ENCODE measurements at regions not wholly inside any gene's neighbourhood (a gene's known extent, or its start where the extent isn't known, plus 50 kb on each side); places are given as distances from the start of the nearest gene placed in this dataset.
"Not testable (repeated sequence)": the region's sequence is repeated elsewhere in the genome, so short reads cannot be mapped to it uniquely, and the experiment has no call there.

DNA sequence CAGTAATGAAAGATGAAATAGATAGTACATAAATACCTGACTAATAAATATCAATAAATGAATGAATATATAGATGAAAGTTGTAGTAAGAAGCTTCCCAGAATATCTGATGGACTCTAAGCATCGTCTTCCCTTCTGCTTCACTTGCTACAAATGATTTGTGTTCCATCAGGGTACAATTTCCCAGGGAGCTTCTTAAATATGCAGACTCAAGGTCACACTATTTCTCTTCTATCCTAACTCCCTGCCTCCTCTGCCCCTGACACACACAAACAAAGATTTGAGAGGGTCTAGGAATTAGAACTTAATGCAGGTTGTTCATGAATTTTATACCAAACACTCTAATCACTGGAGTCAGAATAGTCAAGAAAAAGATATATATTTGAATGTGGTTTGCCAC lies 415.9 kb upstream of the TMPRSS15 start:
- DNase-seq = no peak

DNA sequence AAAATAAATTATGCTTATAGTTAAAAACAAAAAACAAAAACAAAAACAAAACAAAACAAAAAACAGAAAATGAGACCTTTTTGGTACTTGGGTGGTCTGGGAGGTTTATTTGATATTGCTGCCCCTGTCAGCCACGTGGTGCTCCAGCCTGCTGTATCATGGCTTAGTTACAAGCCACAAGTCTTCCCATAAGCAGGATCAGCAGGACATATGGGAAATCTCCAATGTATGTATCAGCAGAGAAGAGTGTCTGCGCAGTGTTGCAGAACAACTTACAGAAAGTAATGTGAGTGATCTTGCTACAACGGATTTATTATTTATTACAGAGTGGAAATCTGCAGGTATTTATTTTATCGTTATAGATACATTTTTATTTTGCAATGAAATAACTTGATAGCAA lies 423.0 kb upstream of the TMPRSS15 start:
- DNase-seq = no peak

DNA sequence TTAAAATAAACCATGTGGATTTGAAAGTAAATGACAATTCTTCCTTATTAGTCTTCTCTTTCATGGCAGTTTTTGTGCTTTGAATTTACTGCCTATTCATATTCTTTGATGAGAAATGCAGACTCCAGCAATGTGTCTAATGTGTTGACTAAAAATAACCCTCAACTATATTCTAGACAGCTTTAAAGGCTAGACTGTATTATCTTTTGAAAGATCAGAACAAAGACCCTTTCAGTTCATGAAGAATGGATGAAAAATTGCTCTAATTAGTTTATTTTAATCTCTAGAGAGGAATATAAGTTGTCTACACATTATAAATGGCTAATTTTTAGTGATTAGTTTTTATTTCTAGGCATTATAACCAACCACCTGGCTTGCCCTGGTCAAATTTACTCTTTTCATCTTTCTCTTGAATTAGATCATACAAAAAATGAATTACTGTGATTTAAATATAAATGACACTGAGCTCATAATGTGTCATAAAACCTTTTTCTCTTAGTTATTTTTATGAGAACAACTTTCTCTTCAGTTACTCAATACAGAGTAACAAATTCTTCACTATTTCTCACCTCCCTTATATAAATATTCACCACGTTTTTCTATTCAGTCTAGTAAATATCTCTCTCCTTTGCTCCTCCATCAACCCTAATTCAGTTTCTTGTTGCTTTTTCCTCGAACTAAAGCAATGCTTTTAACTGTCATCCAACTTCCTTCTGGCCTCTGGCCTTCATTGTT lies 428.5 kb upstream of the TMPRSS15 start:
- no peak for DNase-seq

DNA sequence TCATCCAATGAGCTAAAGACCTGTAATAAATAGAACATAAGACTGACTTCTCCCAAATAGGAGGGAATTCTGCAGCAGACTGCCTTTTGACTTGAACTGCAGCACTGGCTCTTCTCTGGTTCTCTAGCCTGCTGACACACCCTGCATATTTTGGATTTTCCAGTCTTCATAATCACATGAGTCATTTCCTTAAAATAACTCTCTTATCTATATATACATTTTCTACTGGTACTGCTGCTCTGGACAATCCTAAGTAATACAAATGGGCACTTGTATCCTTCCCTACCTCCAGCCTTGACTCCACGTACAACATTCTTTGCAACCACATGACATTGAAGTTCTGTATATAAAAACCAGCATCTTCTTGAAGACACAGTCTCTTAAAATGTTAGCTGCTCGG lies 429.4 kb upstream of the TMPRSS15 start:
- no peak for DNase-seq

DNA sequence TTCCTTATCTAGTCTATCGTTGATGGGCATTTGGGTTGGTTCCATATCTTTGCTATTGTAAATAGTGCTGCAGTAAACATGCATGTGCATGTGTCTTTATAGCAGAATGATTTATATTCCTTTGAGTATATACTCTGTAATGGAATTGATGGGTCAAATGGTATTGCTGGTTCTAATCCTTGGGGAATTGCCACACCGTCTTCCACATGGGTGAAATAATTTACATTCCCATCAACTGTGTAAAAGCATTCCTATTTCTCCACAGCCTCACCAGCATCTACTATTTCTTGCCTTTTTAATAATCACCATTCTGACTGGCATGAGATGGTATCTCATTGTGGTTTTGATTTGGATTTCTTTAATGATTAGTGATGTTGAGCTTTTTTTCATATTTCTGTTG lies 430.5 kb upstream of the TMPRSS15 start:
- DNase-seq = not testable (repeated sequence)

DNA sequence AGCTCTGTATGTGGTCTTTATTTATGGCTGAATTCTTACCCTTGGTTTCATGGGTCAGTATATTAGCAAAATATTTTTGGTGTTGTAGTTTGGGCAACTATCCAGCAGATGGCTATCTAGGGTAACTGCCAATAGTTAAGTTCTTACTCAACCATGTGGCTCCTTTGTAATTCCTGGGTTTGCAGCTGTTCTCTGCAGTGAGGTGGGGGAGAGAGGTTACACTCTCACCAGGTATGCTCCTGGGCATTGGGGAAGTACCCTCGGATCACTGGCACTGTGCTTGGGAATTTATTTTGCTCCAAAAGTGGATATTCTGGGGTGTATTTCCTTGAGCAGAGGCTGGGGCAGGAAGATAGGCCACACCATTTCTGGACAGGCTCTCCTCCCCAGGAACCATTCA lies 436.7 kb upstream of the TMPRSS15 start:
- no peak for DNase-seq

DNA sequence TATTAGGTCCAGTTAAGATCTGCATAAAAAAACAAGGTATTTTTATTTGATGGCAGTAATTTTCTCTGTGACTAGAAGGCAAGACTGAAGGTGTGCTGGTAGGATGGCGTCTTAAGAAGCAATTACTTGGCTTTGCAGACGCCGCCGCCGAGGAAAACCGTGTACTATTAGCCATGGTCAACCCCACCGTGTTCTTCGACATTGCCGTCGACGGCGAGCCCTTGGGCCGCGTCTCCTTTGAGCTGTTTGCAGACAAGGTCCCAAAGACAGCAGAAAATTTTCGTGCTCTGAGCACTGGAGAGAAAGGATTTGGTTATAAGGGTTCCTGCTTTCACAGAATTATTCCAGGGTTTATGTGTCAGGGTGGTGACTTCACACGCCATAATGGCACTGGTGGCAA lies 454.0 kb upstream of the TMPRSS15 start:
- DNase-seq = not testable (repeated sequence)

DNA sequence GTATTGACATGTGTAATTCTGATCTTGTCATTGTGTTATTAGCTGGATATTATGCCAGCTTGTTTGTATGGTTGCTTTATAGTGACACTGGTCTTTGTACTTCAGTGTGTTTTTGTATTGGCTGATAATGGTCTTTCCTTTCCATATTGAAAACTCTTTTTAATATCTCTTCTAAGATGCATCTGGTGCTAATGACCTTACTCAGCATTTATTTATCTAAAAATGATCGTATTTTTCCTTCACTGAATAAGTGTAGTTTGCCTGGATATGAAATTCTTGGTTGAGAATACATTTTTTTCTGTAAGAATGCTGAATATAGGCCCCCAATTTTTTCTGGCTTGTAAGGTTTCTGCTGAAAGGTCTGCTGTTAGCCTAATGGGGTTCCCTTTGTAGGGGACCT lies 465.5 kb upstream of the TMPRSS15 start:
- DNase-seq = no peak

DNA sequence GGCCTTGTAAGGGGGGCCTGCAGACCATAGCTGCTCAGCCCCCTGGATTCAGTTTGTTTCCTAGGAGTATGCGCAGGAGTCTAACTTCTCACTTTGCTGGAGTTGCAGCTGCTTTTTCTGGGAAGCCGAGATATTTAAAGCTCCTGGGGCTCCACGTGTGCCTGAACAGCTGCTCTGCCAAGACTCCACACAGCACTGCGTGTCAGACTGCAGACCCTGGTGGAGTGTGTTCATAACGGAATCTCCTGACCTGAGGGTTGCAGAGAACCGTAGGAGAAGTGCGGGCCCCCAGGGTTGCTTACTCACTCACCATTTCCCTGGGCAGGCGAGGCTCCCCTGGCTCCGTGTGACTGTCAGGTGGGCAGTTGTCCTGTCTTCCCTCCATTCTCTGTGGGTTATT lies 474.3 kb upstream of the TMPRSS15 start:
- DNase-seq = no peak

DNA sequence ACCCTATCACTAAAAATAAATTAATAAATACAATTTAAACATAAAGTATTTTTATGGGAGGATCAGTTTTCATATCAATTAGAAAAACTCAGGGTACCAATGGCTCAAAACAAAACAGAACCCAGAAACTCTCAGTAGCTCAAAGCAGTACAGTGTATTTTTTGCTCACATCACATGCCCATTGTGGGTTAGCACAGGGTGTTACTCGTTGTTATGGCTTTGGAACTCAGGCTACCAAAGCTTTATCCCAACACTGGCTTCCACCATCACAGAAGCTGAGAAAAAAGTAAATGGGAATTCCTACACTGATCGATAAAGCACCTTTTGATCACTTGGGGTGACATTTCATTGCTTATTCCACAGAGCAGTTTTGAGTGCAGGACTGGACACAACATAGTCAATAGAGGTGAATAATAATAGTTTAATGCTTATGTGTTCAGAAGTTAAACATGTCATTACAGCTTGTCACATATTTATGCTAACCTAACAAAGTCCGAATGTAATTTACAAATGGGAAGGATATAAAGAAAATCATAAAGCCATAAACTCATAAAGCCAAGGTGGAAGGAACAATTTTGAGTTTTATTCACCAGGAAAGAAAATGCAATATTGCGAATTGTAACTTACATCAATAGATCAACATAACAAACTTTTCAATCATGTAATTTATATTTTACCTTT lies 484.5 kb upstream of the TMPRSS15 start:
- no peak for DNase-seq

DNA sequence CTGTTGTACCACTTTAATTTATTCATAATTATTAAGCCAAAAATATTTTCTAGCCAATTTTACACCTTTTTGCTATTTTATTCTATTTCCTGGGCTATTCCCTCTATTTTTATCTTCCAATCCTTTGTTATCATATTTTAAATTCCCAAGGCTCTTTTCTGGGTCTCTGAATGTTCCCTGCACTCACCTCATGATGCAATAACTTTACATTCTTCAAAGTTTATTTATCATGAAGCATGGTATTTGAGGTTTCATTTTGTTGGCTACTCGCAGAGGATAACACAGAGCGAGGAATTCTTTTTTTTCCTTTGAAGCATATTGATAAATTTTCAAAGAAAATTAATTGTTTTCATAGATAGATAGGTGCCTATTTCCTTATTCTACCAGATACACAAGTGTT lies 489.8 kb upstream of the TMPRSS15 start:
- no peak for DNase-seq

DNA sequence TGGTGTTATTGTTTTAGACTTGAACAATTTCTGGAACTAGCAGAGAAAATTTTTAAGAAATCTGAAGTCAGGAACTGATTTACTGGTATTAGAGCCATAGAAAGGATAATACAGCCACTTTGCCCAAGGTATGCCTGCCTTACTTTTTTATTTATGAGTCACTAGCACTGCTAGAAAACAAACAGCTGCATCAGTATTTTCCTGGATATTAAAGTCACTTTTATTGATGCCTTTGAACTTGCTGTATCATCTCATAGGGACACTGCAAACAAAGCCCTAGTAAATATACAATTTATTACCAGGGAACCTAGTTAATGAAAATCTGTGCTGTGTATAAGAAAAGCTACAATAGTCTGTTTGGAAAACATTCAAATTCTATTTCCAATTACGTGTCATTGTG lies 490.8 kb upstream of the TMPRSS15 start:
- DNase-seq = no peak

DNA sequence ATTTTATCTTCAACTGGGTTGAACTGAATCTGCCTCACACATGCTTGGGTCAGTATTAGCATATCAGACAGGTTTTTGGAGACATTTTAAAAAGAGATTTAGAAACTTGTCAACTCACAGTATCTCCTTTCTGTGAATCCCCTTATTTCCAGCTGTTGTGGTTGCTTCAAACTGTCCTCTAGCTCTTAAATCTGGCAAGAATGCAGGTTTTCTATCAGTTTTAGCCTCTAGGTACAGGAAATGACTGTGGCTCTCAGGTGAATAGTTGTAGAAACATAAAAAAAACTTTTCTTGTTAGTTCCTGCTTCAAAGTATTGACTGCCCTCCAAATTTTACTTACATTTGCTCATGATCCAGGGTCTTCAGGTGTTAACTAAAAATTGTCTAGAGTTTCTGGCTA lies 495.7 kb upstream of the TMPRSS15 start:
- no peak for DNase-seq

DNA sequence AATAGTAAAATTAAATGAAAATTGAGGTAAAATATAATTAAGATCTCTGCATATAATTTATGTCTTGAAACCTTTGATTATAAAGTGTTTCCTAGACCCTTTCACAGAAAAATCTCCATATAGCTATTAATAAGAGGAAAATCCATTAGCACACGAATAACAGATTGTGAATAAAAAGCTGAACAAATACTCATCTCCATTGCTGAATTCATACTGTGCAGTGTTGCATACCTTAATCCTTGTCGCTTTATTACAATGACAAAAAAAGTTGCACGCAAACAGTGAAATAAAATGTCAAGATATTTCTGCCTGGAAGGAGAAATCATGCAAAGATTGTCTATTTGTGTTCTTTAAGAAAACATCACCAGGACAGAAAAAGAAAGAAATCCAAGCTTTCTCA lies 499.1 kb upstream of the TMPRSS15 start:
- DNase-seq = no peak

DNA sequence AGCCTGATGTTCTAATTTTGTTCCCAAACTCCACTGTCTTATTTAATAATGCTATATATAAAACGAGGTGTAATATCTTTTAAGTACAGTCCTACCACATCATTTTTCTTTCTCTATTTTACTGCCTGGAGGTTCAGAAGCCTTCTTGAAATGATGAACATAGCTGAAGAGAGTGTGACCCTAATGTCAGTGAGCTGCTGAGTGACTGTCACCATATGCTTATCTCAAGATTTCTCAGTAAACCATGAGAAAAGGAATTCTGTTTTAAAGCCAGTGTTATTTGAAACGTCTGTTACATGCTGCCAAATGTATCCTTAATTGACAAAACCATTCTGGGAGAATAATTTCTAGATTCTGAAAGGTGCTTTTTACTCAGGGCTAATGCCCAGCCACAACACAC lies 503.5 kb upstream of the TMPRSS15 start:
- DNase-seq = no peak

DNA sequence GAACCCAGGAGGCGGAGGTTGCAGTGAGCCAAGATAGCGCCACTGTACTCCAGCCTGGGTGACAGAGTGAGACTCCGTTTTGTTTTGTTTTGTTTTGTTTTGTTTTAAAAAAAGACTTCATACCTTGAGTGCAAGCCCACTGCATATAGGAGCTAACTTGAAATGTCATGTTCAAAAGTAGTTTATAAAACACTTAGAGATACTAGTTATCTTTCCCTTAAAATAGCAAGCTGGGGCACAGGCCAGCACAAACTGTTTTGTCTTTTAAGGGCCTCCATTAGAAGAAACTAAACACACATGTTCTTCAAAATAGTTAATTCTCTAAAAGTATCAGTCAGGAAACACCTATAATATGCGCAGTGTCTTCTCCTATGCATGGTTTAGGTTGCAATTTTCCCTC lies 505.1 kb upstream of the TMPRSS15 start:
- DNase-seq = no peak

DNA sequence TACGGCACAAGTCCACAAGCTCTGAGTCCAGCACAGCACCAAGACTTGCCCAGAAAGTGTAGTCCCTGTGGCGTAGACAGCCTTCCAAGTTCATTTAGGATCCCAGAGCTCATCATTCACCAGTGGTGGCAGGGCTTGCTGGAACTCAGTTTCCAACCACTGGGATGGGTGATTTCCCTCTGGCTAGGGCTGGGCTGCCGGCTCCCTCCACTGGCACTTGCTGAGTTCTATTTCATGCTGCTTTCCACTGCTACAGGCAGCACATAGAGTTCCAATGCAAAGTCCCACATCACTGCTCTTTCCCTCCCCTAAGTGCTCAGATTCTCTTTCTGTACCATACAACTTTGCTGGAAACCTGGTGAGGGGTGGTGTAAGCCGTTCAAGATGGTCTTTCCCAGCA lies 510.3 kb upstream of the TMPRSS15 start:
- DNase-seq = no peak

DNA sequence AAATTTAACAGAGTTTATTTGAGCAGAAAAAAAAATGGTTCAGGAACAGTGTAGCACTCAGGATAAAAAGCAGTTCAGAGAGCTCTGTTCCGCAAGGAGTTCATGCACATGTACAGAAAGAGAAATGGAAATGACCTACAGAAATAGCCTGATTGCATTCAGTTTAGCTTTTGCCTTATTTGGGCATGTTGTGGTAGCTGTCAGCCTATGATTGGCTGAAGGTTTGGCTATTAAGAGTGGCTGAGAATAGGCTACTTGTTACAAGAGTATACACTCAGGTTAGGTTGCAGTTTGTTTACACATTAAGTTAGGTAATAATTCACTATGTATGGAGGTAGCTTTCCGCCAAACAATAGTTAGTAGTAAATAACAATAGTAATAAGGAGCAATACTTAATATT lies 511.0 kb upstream of the TMPRSS15 start:
- DNase-seq = no peak

DNA sequence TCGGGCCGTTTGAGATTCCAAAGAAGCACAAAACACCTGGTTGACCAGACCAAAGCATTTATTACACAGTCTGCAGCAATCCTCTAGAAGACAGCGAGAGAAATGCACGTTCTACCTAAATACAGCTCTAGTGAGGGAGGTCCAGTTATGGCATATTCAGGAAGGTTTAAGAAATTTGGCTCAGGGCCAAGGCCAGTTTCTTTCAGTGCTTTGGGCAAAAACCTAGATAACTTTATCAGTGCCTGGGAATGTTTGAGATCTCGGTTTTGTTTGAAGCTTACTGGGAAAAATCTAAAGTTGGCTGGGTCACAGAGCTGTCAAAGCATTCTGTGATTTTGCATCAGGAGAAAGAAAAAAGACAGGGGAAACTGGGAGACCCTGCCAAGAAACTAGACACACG lies 514.0 kb upstream of the TMPRSS15 start:
- DNase-seq = no peak

DNA sequence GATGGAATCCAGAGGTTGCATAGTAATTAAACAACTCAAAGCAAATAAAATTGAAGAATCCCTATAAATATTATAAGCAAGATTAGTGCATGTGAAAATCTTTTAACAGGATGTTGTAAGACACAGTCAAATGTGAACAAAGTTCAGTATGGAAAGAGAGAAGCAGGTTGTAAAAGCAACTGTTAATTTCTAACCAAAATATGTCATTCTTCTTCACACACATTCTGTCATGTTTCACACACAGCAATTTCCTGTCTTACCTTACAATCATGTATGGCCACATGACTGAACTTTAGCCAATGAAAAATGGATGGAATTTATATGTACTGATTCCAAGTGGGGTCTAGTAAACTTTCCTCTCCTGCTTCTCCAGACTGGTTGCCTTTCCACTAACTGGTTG lies 527.7 kb upstream of the TMPRSS15 start:
- no peak for DNase-seq

DNA sequence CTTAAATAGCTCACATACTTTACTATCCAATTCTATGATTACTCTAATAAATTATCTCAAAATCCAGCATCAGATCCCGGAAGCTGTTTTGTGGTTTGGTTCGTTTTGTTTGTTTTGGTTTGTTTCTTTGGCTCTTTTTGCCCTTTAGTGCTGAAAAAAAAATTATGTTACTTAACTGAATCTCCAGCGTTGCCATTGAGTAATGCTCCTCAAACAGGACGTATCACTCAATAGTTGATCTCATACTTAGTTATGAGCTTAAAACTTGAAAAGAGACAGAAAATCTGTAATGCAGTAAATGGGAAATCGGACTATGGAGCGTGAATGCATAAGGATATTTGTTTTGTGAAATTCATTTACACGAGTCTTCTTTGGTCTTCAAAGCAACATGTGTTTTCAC lies 533.8 kb upstream of the TMPRSS15 start:
- no peak for DNase-seq

DNA sequence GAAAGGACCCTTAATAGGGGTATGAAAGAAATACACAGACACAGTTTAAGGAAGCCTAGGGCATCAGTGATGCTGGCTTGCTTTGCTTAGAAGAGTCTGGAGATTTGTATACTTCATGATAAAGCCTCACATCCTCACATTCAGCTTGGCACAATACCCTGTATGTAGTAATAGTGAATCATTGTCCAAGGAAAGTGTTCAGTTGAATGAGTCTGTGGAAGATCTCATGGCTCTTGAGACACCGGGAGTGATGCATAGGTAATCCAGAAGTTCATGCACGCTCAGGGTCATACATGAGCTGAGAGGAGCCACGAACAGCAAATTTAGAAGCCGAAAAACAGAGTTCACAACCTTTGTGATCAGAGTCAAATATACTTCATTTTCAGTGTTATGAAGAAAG lies 537.2 kb upstream of the TMPRSS15 start:
- no peak for DNase-seq

DNA sequence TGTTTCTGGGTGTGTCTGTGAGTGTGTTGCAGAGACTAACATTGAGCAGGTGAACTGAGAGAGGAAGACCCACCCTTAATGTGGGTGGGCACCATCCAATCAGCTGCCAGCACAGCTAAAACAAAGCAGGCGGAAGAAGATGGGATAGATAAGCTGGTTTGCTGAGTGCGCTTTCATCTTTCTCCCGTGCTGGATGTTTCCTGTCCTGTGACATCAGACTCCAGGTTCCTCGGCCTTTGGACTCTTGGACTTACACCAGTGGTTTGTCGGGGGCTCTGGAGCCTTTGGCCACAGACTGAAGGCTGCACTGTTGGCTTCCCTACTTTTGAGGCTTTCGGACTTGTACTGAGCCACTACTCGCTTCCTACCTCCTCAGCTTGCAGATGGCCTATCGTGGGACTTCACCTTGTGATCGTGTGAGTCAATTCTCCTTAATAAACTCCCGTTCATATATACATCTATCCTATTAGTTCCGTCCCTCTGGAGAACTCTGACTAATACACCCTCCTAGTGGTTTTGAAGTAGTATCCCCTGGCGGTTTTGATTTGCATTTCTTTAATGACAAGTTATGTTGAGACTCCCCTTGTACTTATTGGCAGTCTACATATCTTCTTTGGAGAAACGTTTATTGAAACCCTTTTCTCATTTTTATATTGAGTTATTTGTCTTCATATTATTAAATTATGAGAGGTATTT lies 546.6 kb upstream of the TMPRSS15 start:
- no peak for DNase-seq
